HUES48 (cell line): ENCODE measurements at regions not wholly inside any gene's neighbourhood (a gene's known extent, or its start where the extent isn't known, plus 50 kb on each side); places are given as distances from the start of the nearest gene placed in this dataset.

Experiments used
- H3K27ac ChIP-seq: one replicate; pipeline ENCODE4 v1.7.0; 2013; ENCODE audit warnings: low read depth, low read length, inconsistent platforms
- H3K27me3 ChIP-seq: 2 replicates; pipeline ENCODE4 v1.6.1; 2013; ENCODE audit warnings: mild to moderate bottlenecking, low read length; ENCODE audit not compliant: control insufficient read depth, insufficient read depth
- H3K36me3 ChIP-seq: 2 replicates; pipeline ENCODE4 v1.6.1; 2013; ENCODE audit warnings: low read length; ENCODE audit not compliant: control insufficient read depth, insufficient read depth
- H3K4me1 ChIP-seq: 2 replicates; pipeline ENCODE4 v1.6.1; 2013; ENCODE audit warnings: mild to moderate bottlenecking, low read length; ENCODE audit not compliant: control insufficient read depth, insufficient read depth
- H3K4me3 ChIP-seq: 2 replicates; pipeline ENCODE4 v1.5.1; 2013; ENCODE audit warnings: mild to moderate bottlenecking, low read depth, low read length
- H3K9ac ChIP-seq: 2 replicates; pipeline ENCODE4 v1.6.1; 2013; ENCODE audit warnings: mild to moderate bottlenecking, low read depth, low read length, moderate library complexity
- H3K9me3 ChIP-seq: 2 replicates; pipeline ENCODE4 v1.6.1; 2013; ENCODE audit warnings: low read length; ENCODE audit not compliant: control insufficient read depth, insufficient read depth

GRCh38 chr3:186411994-186412393 is 50.0 kb upstream of the DGKG start:
- no peak overlapping the region for H3K4me3 ChIP-seq
- no peak overlapping the region for H3K9ac ChIP-seq
- H3K36me3 ChIP-seq: no peaks in the 10 kb centered on the region
- H3K4me1 ChIP-seq: peaks cover 15% of the 10 kb centered on the region
- no peak overlapping the region for H3K27ac ChIP-seq
- no peaks in the 10 kb centered on the region for H3K9me3 ChIP-seq
- H3K27me3 ChIP-seq: peaks cover 10% of the 10 kb centered on the region; the same call in 1 of the 2 replicates
